HG03095 (cell line): ENCODE measurements at regions not wholly inside any gene's neighbourhood (a gene's known extent, or its start where the extent isn't known, plus 50 kb on each side); places are given as distances from the start of the nearest gene placed in this dataset.
"Not testable (repeated sequence)": the region's sequence is repeated elsewhere in the genome, so short reads cannot be mapped to it uniquely, and the experiment has no call there.

Source experiments
- ATAC-seq: cut with Tn5 transposase; IDR thresholded peaks from one replicate; pipeline ENCODE4 v1.9.1; 2021; ENCODE audit warnings: moderate library complexity; ENCODE audit not compliant: unreplicated experiment

DNA sequence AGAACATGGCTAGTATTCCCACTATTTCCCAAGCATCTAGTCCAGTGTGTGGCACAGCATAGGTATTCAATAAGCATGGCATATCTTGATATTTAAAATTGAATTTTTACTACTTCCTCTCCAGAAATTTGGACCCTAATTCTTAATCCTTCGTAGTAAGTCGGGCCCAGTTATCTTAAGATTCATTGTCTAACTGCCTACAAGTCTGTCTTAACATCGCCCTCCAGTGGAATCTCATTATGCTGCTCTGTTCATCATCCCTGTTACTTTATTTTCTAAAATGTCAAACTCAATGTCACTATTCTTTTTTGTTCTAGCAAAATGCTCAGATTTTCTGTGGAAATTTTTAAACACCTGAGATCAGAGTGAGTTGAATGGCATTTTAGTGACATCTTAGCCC, 606.2 kb downstream of the KLHL13 start:
- no peak for ATAC-seq

DNA sequence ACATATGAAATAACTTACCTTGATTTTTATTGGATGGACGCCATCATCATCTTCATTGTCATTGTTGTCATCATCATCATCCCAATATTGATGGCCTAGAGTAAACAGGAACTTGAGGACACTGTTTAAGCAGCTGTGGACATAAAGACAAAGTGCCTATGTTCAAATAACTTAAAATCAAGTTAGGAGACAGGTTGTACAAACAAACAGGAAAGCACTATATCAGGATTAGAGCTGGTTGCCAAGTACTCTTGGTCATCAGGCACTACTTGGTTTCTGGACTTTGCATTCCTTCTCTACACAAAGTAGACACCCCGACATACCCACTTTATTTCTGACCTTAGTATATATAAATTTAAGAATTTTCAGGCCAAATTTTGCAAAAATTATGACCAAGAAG, 608.6 kb downstream of the KLHL13 start:
- no peak for ATAC-seq

DNA sequence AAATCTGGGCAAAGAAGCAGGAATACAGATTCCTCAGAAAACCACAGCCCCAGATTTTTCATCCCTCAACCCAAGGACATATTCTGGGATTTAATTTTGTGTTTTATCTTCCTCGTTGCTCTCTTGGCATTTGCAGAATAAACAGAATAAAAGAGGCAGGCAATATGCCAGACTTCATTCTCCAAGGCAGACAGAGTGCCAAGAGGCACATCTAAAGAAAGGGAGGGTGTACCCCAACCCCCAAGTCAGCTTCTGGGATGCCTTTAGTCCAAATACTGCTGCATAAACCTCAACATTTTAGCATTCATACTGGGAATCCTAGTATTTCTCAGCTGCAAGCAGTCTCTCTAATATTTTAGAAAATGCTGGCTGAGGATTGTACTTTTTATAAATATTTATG, 629.2 kb downstream of the KLHL13 start:
- no peak for ATAC-seq

DNA sequence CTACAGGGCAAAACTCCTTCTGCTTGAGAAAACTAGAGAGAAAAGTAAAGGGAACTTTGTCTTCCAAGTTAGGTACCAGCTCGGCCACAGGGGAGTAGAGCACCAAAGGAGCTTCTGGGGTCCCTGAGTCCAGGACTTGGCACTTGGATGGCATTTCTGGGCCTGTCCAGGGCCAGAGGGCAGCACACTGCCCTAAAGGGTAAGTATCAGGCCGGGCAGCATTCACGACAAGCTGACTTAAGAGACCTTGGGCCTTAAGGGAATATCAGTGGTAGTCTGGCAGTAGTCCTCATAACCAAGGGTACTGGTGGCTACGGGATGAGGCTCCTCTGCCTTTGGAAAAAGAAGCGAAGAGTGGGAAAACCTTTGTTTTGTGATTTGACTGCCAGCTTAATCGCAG, 632.7 kb downstream of the KLHL13 start:
- ATAC-seq, result no peak

DNA sequence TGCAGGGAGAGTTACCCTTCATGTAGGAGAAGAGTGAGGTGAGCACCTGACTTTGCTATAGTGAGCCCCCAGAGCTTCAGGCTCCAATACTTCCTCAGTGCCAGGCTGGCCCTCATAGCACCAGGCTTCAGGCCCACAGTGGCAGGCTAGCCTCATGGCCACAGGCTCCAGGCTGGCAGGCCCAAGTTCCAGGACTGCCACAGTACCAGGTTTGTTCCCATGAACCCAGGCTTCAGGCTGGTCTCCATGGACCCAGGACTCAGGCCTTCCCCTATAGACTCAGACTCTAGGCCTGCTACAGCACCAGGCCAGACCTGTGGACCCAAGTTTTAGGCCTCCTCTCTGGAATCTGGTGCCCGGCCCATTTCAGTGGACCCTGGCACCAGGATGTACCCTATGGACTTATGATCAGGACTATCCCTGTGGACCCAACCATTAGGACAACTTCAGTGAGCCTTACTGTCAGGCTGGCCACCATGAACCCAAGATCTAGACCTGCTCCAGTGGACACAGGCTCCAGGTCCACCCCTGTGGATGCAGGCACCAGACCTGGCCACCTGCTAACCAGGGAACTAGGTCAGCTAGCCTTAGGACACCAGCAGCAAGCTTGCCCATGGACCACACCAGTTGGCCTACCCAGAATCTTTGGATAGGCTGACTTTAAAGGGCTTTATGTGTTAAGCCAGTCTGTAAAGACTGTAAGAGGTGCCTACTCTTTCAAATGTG, 658.2 kb downstream of the KLHL13 start:
- ATAC-seq, result no peak

DNA sequence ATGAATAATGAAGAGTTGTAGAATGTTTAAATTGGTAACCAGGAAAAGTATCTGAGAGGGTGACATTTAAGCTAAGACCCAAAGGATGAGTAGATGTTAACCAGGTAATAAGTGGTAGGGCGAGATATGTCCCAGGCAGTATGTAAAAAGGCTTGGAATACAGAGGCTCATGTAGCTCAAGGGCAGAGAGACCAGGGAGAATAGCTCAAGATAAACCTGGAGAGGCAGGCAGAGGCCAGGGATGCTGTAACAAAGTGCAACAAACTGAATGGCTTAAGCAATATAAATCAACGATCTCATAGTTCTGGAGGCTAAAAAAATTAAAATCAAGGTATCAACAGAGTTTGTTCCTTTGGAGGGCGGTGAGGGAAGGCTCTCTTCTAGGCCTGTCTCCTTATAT, 660.8 kb downstream of the KLHL13 start:
- ATAC-seq, result no peak

DNA sequence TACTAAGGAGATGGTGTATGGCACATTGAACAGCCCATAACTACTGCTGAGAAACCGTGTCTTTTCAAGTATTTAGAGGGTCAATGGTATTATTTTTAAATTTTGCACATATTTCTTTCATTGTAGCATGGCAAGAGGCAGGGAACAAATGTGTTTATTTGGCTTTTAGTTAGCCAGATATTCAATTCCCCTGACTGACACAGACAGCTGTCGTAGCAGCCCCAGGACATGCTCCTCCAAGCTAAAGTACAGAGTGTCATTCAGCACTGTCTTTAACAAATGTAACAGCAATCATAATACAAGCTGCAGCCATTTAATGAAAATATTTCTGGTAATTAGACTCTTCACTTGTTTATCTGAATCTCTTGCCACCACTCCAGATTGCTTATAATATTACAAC, 687.1 kb downstream of the KLHL13 start:
- no peak for ATAC-seq

DNA sequence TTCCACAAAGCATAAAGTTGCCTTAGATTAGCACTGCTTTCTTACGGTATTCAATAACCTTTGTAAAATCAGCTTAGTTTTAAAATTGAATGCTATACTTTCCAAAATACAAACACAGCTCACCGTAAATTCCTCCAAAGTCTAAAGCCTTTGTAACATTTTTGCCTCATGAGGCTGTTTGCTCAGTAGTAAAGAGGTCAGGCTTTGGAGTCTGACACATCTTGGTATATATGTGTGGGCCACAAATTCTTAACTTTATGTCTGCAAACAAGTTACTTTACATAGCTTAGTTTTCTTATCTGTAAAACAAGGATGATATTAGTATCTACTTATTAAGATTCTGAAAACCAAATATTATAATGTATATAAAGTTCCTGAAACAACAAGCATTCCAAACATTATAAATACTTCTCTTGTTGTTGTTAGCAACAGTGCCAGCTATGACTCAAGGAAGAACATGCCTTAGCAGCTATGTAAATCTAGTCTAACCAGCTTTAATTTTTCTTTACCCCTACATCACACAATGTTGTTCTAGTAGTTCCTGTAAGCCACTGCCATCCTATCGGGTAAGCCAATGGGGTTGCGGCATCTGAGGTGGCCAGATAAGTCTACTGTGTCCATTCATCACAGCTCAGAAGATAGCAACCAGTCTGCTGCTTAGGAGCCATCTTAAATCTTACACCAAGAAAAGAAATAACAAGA, 709.0 kb downstream of the KLHL13 start:
- ATAC-seq, result no peak

DNA sequence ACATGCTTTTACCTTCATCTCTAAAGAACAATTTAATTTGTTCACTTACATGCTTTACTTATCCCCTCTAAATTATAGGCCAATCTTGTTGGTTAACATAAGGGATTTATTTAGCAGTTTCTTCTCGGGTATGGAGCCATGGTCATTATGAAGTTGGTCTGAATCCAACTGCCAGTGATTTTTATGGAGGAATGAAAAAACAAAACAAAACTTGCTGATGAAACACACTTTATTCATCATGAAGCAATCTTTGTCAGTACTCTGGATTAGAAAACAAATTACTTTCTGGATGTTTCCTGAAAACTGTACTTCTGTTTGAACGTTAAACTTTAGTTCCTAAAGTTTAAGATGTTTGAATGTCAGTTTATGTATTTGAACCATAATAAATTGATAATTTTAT, 715.8 kb downstream of the KLHL13 start:
- ATAC-seq, result no peak

DNA sequence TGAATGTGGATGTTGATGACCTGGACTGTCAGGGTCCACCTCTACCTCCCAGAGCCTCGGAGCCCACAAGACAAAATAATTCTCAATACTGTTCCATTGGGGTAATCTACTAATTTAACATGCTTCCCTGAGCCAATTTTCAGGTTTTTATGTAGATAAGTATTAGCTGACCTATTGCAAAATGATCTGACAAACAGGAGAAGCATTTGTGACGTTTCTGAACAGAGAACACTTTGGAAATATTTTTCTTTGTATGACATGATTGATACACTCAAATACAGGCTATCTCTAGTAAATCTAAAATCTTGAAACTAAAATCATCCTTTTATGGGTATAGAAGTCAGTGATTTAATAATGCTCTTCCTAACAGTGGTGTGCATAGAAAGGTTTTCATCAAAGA, 716.6 kb downstream of the KLHL13 start:
- no peak for ATAC-seq

DNA sequence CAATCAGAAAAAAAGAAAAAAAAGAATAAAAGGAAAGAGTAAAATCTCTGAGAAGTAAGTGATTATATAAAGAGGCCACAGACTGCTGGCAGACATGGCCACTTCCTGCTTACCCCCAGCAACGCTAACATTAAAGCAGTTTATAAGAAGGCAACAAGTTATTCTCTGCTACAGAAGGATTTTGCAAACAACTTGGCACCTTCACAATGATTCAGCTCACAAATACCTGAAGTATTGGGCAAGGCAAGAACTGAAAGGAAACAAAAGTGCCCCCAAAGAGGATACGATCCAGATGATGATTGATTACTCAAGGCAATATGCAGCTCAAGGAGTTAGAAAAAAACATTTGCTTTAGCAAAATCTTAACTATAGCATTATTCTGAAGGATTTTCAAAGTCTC, 718.8 kb downstream of the KLHL13 start:
- ATAC-seq, result no peak

DNA sequence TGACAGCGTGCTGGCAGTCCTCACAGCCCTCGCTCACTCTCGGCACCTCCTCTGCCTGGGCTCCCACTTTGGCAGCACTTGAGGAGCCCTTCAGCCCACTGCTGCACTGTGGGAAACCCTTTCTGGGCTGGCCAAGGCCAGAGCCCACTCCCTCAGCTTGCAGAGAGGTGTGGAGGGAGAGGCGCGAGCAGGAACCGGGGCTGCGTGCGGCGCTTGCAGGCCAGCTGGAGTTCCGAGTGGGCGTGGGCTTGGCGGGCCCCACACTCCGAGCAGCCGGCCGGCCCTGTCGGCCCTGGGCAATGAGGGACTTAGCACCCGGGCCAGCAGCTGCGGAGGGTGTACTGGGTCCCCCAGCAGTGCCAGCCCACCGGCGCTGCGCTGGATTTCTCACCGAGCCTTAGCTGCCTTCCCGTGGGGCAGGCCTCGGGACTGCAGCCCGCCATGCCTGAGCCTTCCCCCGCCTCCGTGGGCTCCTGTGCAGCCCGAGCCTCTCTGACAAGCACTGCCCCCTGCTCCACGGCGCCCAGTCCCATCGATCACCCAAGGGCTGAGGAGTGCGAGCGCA, 722.0 kb downstream of the KLHL13 start:
- not testable (repeated sequence) for ATAC-seq

DNA sequence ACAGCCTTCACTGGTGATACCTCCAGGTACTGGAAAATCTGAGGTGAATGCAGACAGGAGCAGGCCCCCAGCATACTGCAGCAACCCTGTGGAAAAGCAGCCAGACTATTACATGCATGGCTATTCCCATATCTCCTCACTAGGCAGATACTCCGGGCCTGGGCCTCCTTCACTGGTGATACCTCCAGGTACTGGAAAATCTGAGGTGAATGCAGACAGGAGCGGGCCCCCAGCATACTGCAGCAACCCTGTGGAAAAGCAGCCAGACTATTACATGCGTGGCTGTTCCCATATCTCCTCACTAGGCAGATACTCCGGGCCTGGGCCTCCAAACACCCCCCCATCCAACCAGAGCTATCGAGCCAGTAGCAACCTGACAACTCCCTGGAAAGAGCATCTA, 724.2 kb downstream of the KLHL13 start:
- not testable (repeated sequence) for ATAC-seq

DNA sequence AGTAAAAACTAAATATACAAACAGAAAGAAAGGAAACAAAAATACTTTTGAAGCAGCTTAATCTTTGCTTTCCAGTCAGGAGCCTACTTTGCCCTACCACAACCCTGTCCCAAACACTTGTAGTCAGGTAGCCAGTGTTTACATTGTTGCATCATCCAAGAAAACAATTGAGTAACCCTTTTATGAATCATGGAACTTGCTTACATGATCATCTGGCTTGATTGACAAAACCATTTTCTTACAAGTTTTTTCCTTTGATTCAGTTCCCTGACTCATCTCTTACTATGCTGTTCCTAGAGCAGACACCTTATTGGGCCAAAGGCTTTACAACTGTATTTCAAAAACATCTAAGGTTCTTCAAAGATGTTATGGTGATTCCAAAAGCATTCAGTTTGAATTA, 740.1 kb downstream of the KLHL13 start:
- no peak for ATAC-seq

DNA sequence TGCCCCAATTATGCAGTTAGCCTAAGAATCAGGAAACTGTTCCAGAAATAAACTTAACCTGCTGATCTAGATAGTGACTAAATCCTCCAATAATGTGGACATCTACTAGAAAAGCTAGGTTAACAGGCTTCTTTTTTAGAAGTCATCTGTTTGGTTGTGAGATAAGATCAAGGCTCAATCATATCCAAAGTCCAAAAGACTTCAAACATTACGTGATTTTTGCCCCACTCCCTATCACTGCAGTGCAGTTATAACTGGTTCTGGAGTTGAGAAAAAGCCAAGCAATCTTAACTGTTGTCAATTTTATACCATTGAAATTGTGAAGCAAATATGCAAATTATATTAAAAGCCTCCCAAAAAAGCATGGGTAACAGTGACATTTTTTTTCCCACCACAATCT, 781.4 kb downstream of the KLHL13 start:
- no peak for ATAC-seq

DNA sequence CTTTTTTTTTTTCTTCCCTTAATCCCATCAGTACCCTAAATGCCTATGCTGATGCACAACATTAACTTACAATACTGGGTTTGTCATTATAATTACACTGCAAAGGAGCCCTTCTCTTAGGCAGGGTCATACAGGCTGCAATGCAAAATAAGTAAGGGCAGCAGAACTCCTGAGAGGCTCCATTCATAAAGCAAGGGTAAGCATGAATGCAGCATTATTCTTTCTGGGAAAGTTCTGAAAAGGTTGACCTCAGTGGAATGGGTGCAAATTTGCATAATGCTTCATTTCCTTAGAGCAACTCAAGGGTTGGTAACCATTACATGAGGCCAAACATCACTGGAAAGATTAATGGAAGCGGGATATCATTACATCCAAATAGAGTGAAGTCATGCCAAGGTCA, 789.2 kb downstream of the KLHL13 start:
- no peak for ATAC-seq

DNA sequence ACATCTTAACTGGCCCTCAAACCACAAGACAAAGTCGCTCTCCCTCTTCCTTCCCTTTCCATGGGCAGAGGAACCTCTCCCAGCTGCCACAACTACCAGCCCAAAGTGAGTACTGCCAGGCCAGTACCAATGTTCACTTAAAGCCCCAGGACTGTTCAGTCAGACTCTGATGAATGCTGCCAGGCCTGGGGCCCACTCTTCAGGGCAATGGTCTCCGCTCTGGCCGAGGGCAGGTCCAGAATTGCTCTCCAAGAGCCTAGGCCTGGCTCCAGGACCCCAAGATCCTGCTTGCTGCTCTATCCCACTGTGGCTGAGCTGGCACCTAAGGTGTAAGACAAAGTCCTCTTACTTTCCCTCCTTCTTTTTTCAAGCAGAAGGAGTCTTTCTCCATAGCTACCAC, 790.9 kb downstream of the KLHL13 start:
- no peak for ATAC-seq

DNA sequence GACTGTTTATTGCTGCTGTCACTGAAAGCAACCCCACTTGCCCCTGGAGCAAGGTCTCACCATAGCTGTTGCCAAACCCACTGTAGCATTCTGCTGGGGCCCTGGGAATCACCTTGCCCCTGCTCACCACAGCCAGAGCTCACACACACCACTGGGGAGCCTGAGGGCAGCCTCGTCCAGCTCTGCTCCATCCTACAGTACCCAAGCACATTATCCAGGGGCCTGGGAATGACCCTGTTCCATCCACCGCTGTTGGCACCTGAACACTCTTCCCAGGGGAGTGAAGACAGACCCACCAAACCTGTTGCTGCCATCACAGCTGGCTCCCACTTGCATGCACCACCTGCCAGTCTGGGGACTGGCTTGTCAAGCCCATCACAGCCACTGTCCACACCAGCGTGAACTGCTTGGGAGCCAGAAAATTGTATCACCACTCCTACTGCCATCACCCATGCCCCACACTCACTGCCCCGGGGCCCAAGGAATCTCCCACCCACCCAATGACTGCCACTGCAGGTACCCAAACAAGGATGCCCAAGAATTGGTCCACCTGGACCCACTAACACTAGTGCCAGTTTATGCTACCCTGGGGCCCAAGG, 811.3 kb downstream of the KLHL13 start:
- ATAC-seq, result no peak

DNA sequence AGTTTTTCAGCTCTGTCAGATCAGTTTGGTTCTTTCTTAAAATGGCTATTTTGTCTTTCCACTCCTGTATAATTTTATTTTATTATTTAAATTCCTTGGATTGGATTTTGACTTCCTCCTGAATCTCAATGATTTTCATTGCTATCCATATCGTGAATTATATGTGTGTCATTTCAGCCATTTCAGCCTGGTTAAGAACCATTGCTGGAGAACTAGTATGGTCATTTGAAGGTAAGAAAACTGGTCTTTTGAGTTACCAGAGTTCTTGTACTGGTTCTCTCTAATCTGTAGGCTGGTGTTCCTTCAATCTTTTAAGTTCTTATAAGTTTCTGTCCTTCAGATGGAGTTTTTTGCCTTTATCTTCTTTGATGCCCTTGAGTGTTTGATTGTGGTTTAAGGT, 815.5 kb downstream of the KLHL13 start:
- ATAC-seq, result no peak

DNA sequence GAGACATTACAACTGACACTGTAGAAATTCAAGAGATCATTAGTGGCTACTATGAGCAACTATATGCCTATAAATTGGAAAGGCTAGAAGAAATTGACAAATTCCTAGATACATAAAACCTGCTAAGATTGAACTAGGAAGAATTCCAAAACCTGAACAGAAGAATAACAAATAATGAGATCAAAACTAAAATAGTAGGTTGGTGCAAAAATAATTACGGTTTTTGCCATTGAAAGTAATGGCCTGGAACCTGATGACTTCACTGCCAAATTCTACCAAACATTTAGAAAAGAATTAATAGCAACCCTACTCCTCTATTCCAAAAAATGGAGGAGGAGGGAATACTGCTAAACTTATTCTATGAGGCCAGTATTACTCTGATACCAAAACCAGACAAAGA, 824.9 kb downstream of the KLHL13 start:
- ATAC-seq, result no peak

DNA sequence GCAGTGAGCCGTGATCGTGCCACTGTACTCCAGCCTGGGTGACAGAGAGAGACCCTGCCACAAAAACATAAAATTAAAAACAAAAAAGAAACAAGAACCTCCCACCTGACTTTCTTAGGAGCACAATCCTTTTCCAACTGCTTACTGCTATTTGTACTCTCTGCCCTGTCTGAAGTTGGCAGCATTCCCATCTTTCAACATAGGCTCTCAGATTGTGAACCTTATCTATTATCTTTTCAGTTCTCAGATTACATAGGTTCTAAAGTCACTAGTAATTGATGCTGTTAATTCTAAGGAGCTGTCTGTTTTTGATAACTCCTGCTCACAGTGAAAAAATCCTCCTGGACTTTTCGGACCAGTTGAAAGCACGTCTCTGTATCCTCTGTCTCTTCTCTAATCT, 812.2 kb upstream of the CT83 start:
- no peak for ATAC-seq
